Dermis microvascular lymphatic vessel endothelial cell (primary cell): ENCODE measurements at regions not wholly inside any gene's neighbourhood (a gene's known extent, or its start where the extent isn't known, plus 50 kb on each side); places are given as distances from the start of the nearest gene placed in this dataset.
"Not testable (repeated sequence)": the region's sequence is repeated elsewhere in the genome, so short reads cannot be mapped to it uniquely, and the experiment has no call there.

ENCODE experiments used
- DNase-seq, 2 donors: peaks; one replicate each; pipeline versions ENCODE4 v3.0.0 to v3.0.0-alpha.2; 2010; ENCODE audit warnings: low read depth in 2 of 2

- not testable (repeated sequence) for DNase-seq
These were observed 389.5 kb downstream of the NPHP4 start for GRCh38 chr1:5602718-5603117.

GRCh38 chr1:5601516-5601915, 390.7 kb downstream of the NPHP4 start:
- DNase-seq = no peak

- DNase-seq = no peak
These were observed 392.7 kb downstream of the NPHP4 start for GRCh38 chr1:5599541-5599940.

GRCh38 chr1:5598824-5599395, 393.3 kb downstream of the NPHP4 start:
- no peak for DNase-seq

- DNase-seq = no peak
These were observed 394.0 kb downstream of the NPHP4 start for GRCh38 chr1:5597991-5598823.

- no peak for DNase-seq
These were observed 394.9 kb downstream of the NPHP4 start for GRCh38 chr1:5597171-5597850.

- DNase-seq = no peak
These were observed 395.6 kb downstream of the NPHP4 start for GRCh38 chr1:5596651-5597050.

- no peak for DNase-seq
These were observed 396.6 kb downstream of the NPHP4 start for GRCh38 chr1:5595531-5596170.

GRCh38 chr1:5594056-5594956, 397.9 kb downstream of the NPHP4 start:
- no peak for DNase-seq

- DNase-seq = no peak
These were observed 401.5 kb downstream of the NPHP4 start for GRCh38 chr1:5590717-5591116.

- no peak for DNase-seq
These were observed 405.6 kb downstream of the NPHP4 start for GRCh38 chr1:5586629-5587028.

- no peak for DNase-seq
These were observed 407.0 kb downstream of the NPHP4 start for GRCh38 chr1:5585256-5585655.

- DNase-seq = no peak
These were observed 411.3 kb downstream of the NPHP4 start for GRCh38 chr1:5580926-5581325.

- DNase-seq = no peak
These were observed 412.3 kb downstream of the NPHP4 start for GRCh38 chr1:5579966-5580365.

GRCh38 chr1:5578690-5579089, 413.5 kb downstream of the NPHP4 start:
- no peak for DNase-seq

GRCh38 chr1:5577255-5578040, 414.8 kb downstream of the NPHP4 start:
- DNase-seq = no peak

GRCh38 chr1:5576673-5577065, 415.6 kb downstream of the NPHP4 start:
- DNase-seq = no peak

- no peak for DNase-seq
These were observed 416.1 kb downstream of the NPHP4 start for GRCh38 chr1:5576011-5576672.

GRCh38 chr1:5575396-5575940, 416.8 kb downstream of the NPHP4 start:
- DNase-seq = no peak

- DNase-seq = no peak
These were observed 417.6 kb downstream of the NPHP4 start for GRCh38 chr1:5574641-5575040.
